ENCODE measurements at regions not wholly inside any gene's neighbourhood (a gene's known extent, or its start where the extent isn't known, plus 50 kb on each side); places are given as distances from the start of the nearest gene placed in this dataset.

DNA sequence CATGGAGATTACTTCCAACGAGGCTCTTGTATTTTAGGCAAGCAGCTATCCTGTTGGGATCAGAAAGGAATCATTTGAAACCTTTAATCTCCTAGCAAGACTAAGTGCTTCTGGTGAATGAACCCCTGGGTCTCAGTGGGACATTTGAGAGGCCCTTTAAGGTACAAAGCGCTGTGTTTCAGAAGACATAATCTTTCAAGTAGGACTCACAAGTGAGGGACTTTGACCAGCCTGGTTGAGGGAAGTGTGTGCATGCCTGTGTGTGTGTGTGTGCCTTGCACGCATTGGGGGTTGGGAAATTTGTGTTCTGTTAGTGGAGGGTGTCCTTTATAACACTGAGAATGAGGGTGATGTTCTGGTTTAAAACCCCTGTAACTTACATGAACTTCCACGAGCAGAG is 64.4 kb upstream of the KCNG1 start:
- TF ChIP-seq, protein P1, sequence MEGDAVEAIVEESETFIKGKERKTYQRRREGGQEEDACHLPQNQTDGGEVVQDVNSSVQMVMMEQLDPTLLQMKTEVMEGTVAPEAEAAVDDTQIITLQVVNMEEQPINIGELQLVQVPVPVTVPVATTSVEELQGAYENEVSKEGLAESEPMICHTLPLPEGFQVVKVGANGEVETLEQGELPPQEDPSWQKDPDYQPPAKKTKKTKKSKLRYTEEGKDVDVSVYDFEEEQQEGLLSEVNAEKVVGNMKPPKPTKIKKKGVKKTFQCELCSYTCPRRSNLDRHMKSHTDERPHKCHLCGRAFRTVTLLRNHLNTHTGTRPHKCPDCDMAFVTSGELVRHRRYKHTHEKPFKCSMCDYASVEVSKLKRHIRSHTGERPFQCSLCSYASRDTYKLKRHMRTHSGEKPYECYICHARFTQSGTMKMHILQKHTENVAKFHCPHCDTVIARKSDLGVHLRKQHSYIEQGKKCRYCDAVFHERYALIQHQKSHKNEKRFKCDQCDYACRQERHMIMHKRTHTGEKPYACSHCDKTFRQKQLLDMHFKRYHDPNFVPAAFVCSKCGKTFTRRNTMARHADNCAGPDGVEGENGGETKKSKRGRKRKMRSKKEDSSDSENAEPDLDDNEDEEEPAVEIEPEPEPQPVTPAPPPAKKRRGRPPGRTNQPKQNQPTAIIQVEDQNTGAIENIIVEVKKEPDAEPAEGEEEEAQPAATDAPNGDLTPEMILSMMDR (IDR thresholded peaks at IDR 0.05; ENCODE audit: extremely low read depth in 1 of 2, insufficient read depth in 1 of 2, low read depth in 1 of 2, low read length in 2 of 2), result no peak
- TF ChIP-seq MYC (IDR thresholded peaks at IDR 0.05; ENCODE audit: low read depth, low read length) (no peak), EZH2 (IDR thresholded peaks at IDR 0.05; ENCODE audit: borderline replicate concordance, low read depth, low read length, severe bottlenecking) (no peak)
- ChIA-PET POLR2A (no interaction called here), CTCF (interaction anchor here (0.9 kb wide), 1 partner anchor 10 kb away, joined by 3 read pairs; no protein-coding TSS in a partner anchor)
- Histone ChIP-seq H3K36me3 (ENCODE audit: control insufficient read depth in 2 of 2, extremely low read depth in 1 of 2, insufficient read depth in 2 of 2, low read length in 2 of 2) (no peaks in the 10 kb centered on the region), H2AFZ (ENCODE audit: low read depth, low read length) (no peak overlapping the region), H4K20me1 (replicated peaks; ENCODE audit: control insufficient read depth, extremely low read depth, insufficient read depth, low read length) (no peaks in the 10 kb centered on the region), H3K9me1 (replicated peaks; ENCODE audit: control insufficient read depth, extremely low read depth, insufficient read depth, low read length) (no peaks in the 10 kb centered on the region), H3K27ac (ENCODE audit: insufficient read depth, low read depth, low read length) (no peak overlapping the region), H3K4me2 (ENCODE audit: insufficient read depth, low read length) (no peak overlapping the region), H3K9ac (replicated peaks; ENCODE audit: extremely low read depth, insufficient read depth, low read length) (no peak overlapping the region), H3K4me1 (ENCODE audit: control insufficient read depth, extremely low read depth, insufficient read depth, low read length) (no peaks in the 10 kb centered on the region), H3K9me3 (replicated peaks; ENCODE audit: control insufficient read depth, insufficient read depth, low read length) (no peaks in the 10 kb centered on the region), H3K79me2 (ENCODE audit: control insufficient read depth, insufficient read depth, low read length) (no peaks in the 10 kb centered on the region), H3K27me3 (ENCODE audit: control insufficient read depth in 2 of 2, insufficient read depth in 2 of 2, low read length in 2 of 2) (peaks cover 16 to 22% of the 10 kb centered on the region in 2 experiments), H3K4me3 (replicated peaks in 1 of 3; ENCODE audit: insufficient read depth in 1 of 3, low read depth in 1 of 3, low read length in 3 of 3) (no peak overlapping the region)
- dilution Hi-C loops (cut with MboI; ENCODE audit: extremely low pct_ligation_motif_present, low sequenced_read_pairs) (no loop called here), intact Hi-C loops (cut with micrococcal nuclease) (no loop called here)
- DNase-seq (ENCODE audit: low read depth, low spot score), result no peak
- no TSS peak for BruUV-seq (replicated peaks)
- no peak for FAIRE-seq

DNA sequence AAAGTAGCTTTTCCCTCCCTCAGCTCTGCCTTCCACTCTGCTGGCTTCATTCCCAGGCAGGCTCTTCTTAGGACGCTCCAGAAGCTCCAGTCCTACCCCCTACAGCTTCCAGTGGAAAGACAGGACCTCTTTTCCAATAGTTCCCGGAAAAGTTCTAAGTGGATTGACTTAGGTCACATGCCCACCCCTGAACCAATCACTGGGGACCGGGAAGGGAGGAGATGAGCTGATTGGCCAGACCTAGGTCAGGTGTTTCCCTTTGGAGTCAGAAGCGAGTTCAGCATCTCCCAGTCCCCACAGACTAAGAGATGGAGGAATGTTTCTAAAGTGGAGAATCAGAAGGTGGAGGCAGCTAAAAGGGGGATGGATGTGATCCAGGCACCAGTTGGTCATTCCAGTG is 62.9 kb upstream of the KCNG1 start:
- dilution Hi-C loops (cut with MboI; ENCODE audit: extremely low pct_ligation_motif_present, low sequenced_read_pairs) (no loop called here), intact Hi-C loops (cut with micrococcal nuclease) (no loop called here)
- no peak for TF ChIP-seq MYC (IDR thresholded peaks at IDR 0.05; ENCODE audit: low read depth, low read length)
- TF ChIP-seq JUN (IDR thresholded peaks at IDR 0.05; ENCODE audit: borderline replicate concordance, insufficient read depth, insufficient read length, low read depth), result no peak
- no peak for TF ChIP-seq POLR2AphosphoS5 (IDR thresholded peaks at IDR 0.05; ENCODE audit: insufficient read depth, low read depth, low read length)
- TF ChIP-seq POLR2A (IDR thresholded peaks at IDR 0.05; ENCODE audit: low read depth, low read length), result no peak
- TF ChIP-seq, protein P1 (IDR thresholded peaks at IDR 0.05; ENCODE audit: extremely low read depth in 1 of 2, insufficient read depth in 1 of 2, low read depth in 1 of 2, low read length in 2 of 2), result no peak
- TF ChIP-seq FOS (IDR thresholded peaks at IDR 0.05; ENCODE audit: borderline replicate concordance, insufficient read depth, low read length), result no peak
- TF ChIP-seq GATA2 (IDR thresholded peaks at IDR 0.05; ENCODE audit: insufficient read depth, insufficient read length, low read depth, low read length), result no peak
- no peak for TF ChIP-seq EZH2 (IDR thresholded peaks at IDR 0.05; ENCODE audit: borderline replicate concordance, low read depth, low read length, severe bottlenecking)
- TF ChIP-seq, protein P2, sequence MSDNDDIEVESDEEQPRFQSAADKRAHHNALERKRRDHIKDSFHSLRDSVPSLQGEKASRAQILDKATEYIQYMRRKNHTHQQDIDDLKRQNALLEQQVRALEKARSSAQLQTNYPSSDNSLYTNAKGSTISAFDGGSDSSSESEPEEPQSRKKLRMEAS (IDR thresholded peaks at IDR 0.05; ENCODE audit: insufficient read depth, insufficient read length), result no peak
- Histone ChIP-seq H3K9ac (replicated peaks; ENCODE audit: extremely low read depth, insufficient read depth, low read length) (no peak overlapping the region), H2AFZ (ENCODE audit: low read depth, low read length) (no peak overlapping the region), H3K9me1 (replicated peaks; ENCODE audit: control insufficient read depth, extremely low read depth, insufficient read depth, low read length) (no peaks in the 10 kb centered on the region), H3K4me1 (ENCODE audit: control insufficient read depth, extremely low read depth, insufficient read depth, low read length) (no peaks in the 10 kb centered on the region), H3K9me3 (replicated peaks; ENCODE audit: control insufficient read depth, insufficient read depth, low read length) (no peaks in the 10 kb centered on the region), H3K4me3 (replicated peaks in 1 of 3; ENCODE audit: insufficient read depth in 1 of 3, low read depth in 1 of 3, low read length in 3 of 3) (no peak overlapping the region), H3K4me2 (ENCODE audit: insufficient read depth, low read length) (no peak overlapping the region), H3K27me3 (ENCODE audit: control insufficient read depth in 2 of 2, insufficient read depth in 2 of 2, low read length in 2 of 2) (peaks cover 3 to 10% of the 10 kb centered on the region in 2 experiments), H3K79me2 (ENCODE audit: control insufficient read depth, insufficient read depth, low read length) (no peaks in the 10 kb centered on the region), H3K27ac (ENCODE audit: insufficient read depth, low read depth, low read length) (no peak overlapping the region), H4K20me1 (replicated peaks; ENCODE audit: control insufficient read depth, extremely low read depth, insufficient read depth, low read length) (no peaks in the 10 kb centered on the region), H3K36me3 (ENCODE audit: control insufficient read depth in 2 of 2, extremely low read depth in 1 of 2, insufficient read depth in 2 of 2, low read length in 2 of 2) (no peaks in the 10 kb centered on the region)
- no peak for FAIRE-seq
- no TSS peak for BruUV-seq (replicated peaks)
- ChIA-PET CTCF (interaction anchor here (1.2 kb wide), 2 partner anchors 18 to 50 kb away, joined by 3 read pairs; no protein-coding TSS in a partner anchor), POLR2A (no interaction called here)
- no peak for DNase-seq (ENCODE audit: low read depth, low spot score)
